T-helper 2 cell (primary cell): ENCODE measurements at regions not wholly inside any gene's neighbourhood (a gene's known extent, or its start where the extent isn't known, plus 50 kb on each side); places are given as distances from the start of the nearest gene placed in this dataset.
"Not testable (repeated sequence)": the region's sequence is repeated elsewhere in the genome, so short reads cannot be mapped to it uniquely, and the experiment has no call there.

Source experiments
- DNase-seq, 5 experiments: peaks; one replicate each; pipeline versions ENCODE4 v3.0.0 to v3.0.0-alpha.2; 2012 to 2022

- no peak for DNase-seq
Measured at GRCh38 chr6:168169624-168170023, 90.6 kb upstream of the FRMD1 start.

DNA sequence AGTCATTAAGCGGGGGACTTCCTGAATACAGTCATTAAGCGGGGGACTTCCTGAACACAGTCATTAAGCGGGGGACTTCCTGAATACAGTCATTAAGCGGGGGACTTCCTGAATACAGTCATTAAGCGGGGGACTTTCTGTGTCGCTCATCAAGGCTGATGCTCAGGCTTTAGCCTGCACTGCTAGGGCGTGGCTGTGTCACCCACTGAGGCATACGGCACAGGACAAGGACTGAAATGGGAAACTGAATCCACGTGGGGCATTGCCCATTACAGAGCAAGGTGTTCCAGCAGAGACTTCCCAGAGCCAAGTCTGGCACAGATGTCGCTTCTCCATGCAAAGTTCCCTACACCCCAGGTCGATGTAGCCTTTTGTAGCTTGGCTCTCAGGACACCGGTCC is 89.9 kb upstream of the FRMD1 start:
- not testable (repeated sequence) for DNase-seq

DNA sequence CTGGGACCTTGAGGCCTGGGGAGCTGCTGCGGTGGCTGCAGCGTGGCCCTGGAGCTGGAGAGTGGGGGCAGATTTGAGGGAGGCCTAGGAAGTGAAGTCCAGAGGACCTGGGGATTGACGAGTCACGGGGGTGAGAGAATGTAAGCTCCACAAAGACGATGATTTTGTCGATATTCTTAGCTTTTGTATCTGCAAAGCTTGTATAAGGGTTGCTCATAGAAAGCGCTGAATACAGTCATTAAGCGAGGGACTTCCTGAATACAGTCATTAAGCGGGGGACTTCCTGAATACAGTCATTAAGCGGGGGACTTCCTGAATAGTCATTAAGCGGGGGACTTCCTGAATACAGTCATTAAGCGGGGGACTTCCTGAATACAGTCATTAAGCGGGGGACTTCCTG is 89.3 kb upstream of the FRMD1 start:
- DNase-seq = not testable (repeated sequence)

DNA sequence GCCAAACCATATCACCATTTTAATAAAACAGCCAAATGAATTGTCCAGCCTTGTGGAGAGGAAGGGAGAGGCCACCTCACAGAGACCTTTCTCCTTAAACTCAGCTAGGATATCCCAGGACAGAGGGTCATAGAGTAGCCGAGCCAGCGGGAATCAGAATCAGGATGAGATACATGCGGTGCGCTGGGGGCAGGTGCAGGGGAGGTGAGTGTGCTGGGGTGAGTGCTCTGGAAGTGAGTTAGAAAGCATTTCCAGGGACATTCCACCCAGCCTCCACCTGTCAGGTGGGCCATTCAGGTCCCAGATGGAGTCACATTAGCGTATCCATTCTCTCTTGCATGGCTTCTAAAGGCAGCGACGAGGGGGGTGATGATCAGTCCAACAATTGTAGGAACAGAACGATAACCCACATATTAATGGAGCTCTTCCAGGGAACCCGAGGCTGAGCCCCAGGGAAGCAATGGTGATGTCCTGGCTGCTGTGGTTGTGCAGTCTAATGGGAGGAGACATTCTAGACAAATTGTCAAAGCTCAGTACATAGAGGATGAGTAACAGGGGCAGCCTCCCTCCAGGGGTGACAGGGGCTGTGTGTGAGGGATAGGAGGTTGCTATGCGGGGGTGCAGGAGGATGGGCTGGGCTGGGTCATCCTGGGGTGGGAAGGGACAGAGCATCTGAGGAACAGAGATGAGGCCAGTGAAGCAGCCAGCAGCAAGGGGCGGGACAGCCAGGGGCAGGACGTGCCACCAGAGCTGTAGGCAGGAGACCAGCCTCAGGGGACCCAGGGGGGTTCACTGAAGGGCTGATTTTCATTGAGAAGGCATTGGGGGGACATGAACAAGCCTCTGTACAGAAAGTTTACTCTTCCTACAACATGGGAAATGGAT is 88.7 kb upstream of the FRMD1 start:
- DNase-seq = no peak

DNA sequence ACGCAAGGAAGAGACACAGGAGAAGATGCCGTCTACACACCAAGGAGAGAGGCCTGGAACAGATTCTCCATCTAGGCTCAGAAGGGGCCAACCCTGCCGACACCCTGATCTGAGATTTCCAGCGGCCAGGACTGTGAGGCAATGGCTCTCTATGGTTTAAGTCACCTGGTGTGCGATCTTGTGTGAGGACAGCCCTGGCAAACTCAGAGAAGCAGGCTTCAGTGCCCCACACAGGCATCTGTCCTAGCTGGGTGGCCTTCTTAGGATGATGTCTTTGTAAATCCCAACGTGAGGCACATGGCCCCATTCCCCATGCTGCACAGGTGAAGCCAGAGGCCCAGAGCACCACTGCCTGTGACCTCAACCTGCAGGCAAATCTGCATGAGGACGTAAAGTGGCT is 87.6 kb upstream of the FRMD1 start:
- no peak for DNase-seq

GRCh38 chr6:168165891-168166290 is 86.9 kb upstream of the FRMD1 start:
- no peak for DNase-seq

DNA sequence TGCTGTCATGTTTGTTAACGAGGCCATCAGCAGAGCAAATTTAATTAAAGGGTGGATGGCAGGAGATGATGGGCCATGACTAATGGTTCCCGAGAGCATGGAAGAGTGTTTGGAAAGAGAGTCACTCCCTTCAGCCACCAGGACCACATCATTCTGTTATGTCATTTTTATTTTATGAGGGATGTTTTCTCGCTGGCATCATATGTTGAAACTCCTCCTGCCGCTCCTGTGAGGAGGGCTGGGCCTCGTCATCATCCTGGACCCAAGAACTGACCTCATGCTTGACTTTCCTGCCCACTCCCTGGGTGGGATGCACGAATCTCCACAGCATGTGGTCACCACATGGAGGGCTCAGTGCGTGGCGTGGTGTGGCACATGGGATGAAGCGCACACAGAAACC is 86.4 kb upstream of the FRMD1 start:
- no peak for DNase-seq

- DNase-seq = no peak
Measured at GRCh38 chr6:168164462-168165061, 85.5 kb upstream of the FRMD1 start.

- no peak for DNase-seq
Measured at GRCh38 chr6:168163096-168163731, 84.2 kb upstream of the FRMD1 start.

DNA sequence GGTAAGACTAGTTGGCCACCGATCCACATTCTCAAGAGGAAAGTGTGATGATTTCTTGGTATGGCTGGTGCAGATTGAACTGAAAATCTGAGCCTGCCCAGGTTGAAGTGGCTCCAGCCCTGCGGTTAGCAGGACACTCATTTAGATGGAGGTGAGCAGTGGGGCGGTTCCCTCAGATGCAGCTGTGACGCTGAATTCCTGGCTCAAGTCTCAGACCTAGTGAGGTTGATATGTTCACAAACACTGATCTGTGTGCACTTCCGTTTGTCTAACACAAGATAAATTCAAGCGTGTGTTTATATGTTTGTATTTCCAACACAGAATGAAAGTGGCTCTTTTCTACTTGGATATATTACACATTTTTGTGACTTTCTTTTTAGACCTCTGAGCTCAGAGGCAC is 83.4 kb upstream of the FRMD1 start:
- no peak for DNase-seq

DNA sequence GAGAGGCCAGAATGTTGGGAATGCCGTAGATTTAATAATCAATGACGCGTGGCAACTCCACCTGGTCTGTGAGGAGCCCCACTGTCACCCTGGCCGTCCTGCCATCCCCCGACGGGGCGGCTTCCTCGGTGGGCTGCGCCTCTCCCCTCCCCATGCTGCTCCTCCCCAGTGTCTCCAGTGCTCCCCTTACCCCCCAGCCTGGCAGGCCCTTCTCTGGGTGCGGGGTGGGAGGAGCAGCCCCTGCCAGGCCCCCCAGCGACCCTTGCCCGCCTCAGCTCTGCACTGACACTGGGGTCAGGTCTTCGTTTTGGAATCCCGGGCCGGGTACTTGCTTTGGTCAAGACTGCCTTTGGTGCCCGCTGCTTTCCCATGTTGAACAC is 82.3 kb upstream of the FRMD1 start:
- no peak for DNase-seq

DNA sequence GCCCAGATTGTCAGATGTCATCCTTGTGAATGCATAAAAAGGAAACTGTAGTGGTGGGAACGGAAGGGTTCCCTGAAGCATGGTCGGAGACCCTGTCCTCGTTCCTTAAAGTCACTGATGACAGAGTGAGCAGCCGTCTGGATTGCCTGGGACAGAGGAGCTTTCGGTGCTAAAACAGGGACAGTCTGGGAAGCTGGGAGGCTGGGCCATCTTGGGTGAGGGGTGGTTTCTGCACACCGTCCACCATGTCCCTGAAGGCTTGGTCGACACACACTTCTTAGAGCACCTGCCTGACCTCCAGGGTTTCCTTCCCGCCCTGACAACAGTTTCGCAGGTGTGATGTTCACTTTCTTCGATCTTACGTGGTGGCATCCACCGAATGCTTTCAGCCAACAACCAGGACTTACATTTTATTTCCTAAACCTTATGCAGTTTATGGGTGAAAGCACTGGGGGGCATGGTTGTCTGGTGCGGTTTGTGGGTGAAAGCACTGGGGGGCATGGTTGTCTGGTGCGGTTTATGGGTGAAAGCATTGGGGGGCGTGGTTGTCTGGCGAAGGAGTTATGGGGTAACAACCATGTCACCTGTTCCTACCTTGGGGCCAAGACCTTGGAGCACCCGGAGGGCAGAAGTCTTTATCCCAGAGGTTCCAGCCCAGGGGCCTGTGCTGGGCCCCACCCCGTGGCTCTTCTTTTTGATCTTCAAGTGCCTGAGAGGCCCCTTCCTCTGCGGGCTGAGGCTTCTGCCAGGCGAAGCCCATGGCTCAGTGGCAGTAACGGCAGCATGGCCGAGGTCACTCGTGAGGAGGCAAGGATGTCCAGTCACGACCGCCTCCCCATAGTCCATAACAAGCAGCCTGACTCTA is 81.7 kb upstream of the FRMD1 start:
- DNase-seq = no peak

GRCh38 chr6:168159506-168159905 is 80.5 kb upstream of the FRMD1 start:
- no peak for DNase-seq

- DNase-seq = no peak
Measured at GRCh38 chr6:168158980-168159349, 80.0 kb upstream of the FRMD1 start.

DNA sequence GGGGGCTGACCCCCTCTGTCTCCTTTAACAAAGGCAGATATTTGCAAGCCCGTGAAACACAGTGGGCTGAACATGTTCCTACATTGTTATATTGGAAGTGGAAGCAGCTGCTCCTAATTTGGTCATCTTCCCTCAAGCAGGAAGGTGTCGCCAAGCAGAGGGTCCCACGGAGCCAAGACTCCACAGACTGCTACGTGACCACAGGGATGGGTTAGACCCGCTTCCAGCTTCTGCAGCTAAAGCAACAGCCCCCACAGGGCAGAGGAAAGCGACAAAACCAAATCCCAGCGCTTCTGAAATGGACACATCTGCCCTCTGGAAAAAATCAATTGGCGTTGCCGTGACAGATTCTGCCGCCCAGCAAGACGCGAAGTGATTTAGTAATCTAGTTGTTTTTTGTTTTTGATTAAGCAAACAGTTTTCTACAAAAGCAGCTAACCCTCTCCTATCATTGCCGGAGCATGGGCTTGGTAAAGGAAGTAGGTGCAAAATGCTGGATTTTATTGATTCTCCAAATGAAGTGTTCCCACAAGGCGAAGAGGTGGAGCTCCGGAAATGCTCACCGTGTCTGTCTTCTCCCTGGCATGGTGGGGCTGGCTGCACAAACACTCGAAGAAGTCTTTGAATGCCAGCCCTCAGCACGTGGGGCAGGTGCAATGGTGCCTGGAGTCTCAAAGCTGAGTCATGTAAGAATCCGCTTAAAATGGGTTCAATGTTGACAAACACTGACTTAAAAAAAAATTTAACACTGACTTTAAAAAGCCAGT is 79.4 kb upstream of the FRMD1 start:
- DNase-seq = no peak

DNA sequence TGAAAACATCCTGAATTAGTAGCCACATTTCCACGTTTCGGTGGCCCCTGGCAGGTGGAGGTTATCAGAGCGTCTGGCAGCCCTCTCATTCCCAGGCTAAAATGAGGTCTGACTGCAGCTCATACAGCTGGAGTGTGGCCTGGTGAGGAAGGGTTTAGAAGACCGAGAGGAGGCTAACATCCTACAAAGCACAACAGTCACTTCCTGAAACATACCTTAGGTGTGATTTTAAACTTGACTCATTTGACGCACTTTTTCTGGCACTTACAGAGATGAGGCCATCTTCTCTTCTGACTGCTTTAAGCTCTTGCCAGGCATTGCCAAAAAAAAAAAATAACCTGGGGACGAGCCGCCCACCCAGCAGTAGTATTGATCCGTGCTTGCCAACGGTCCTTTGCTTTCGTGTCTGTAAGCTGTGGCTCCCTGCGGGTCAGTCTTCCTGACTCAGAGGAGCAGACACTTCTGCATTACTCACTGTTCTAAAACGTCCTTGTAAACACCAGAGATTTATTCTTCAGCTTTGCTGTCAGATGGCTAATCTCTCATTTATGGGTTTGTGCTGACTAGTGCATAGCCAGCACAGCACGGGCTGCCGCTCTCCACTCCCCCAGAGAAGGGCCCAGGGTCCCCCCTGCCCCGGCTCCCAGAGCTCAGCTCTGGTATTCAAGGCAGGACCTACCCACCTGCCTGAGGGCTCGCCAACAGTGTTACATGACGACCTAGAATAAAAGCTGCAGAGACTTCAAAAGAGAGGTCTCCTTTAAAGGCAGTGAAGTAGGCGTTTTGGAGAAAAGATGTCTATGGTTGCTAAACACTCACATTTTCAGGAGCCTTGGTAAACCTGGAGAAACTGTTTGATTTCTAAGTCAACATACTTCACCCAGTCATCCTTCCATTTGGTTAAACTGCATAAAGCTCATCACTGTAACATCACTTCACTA is 78.5 kb upstream of the FRMD1 start:
- peak in 1 of 5 experiments; percentile 6 for DNase-seq

DNA sequence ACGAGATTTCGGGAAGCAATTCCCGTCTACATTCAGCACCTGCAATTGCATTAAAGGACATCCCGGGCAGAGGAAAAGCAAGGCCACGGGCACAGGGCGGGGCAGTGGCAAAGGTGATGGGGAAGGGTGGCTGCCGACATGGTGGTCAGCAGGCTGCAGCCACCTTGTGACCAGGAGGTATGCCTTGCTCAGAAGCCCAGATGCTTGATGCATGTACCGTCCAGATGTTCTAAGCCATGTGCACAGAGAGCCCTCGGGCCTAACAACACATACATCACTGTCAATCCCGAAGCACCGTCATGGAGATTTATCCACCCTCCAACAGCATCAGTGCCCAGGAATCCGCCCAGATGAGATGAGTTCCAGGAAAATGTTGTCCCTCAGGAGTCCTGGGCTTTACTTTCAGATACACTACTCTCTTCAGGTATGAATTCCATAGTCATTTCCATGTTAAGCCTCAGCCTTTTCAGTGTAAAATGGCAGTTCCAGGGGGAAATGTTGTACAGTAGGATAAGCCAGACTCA is 77.8 kb upstream of the FRMD1 start:
- DNase-seq = no peak

- DNase-seq = no peak
Measured at GRCh38 chr6:168155821-168156741, 77.1 kb upstream of the FRMD1 start.

- DNase-seq = no peak
Measured at GRCh38 chr6:168155193-168155592, 76.2 kb upstream of the FRMD1 start.
